ENCODE measurements at regions not wholly inside any gene's neighbourhood (a gene's known extent, or its start where the extent isn't known, plus 50 kb on each side); places are given as distances from the start of the nearest gene placed in this dataset.
"Not testable (repeated sequence)": the region's sequence is repeated elsewhere in the genome, so short reads cannot be mapped to it uniquely, and the experiment has no call there.

GRCh38 chrX:88313972-88314371 lies 433.1 kb upstream of the CPXCR1 start:
- TF ChIP-seq CTCF, POLR2A (IDR thresholded peaks at IDR 0.05): not testable (repeated sequence)

Measured in lower leg skin (tissue), 3 donors.